ENCODE measurements at regions not wholly inside any gene's neighbourhood (a gene's known extent, or its start where the extent isn't known, plus 50 kb on each side); places are given as distances from the start of the nearest gene placed in this dataset.

DNA sequence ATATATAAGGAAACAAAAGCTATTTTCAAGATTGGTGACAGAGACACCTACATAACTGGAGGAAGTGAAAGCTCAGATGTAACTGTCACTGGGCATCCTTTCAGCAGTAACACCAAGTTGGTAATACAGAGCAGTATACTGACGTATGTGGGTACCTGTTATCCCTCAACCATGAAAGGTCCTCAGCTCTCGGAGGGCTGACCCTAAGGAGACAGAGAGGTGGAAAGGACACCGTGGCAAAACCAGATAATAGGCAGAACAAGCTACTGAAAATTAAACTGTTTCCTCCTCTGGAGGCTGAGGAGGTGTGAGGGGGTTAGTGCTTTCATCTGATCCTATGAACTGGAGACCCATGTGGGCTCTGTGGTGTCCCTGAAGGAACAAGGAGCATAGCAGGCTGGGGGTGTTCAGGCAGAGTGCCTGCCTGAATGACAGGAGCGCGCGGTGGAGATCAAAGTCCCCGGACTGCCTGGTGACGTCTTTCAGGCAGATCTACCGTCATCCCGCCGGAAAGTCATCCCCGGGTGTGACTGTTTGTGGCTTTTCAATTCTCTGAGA lies 130.2 kb upstream of the FSTL4 start (continued):
- TF ChIP-seq PBX3 (IDR thresholded peaks at IDR 0.05; ENCODE audit: insufficient replicate concordance, low read depth, low read length), result peak; percentile 69
- no peak for TF ChIP-seq POLR2A (IDR thresholded peaks at IDR 0.05; ENCODE audit: low read depth, low read length)
- TF ChIP-seq DPF2 (IDR thresholded peaks at IDR 0.05), result peak; percentile 90
- TF ChIP-seq IKZF2 (IDR thresholded peaks at IDR 0.05), result peak; percentile 47 to 75; a peak in 2 of 4 replicates
- TF ChIP-seq EP300 (IDR thresholded peaks at IDR 0.05; ENCODE audit: borderline replicate concordance in 1 of 2, control insufficient read depth in 1 of 2, low read depth in 2 of 2, low read length in 2 of 2), result peak; percentile 68 to 69; a peak in 3 of 4 replicates
- peak; percentile 64 for TF ChIP-seq MEF2B (IDR thresholded peaks at IDR 0.05; ENCODE audit: partially characterized antibody, poor library complexity, severe bottlenecking)
- TF ChIP-seq, protein P1, sequence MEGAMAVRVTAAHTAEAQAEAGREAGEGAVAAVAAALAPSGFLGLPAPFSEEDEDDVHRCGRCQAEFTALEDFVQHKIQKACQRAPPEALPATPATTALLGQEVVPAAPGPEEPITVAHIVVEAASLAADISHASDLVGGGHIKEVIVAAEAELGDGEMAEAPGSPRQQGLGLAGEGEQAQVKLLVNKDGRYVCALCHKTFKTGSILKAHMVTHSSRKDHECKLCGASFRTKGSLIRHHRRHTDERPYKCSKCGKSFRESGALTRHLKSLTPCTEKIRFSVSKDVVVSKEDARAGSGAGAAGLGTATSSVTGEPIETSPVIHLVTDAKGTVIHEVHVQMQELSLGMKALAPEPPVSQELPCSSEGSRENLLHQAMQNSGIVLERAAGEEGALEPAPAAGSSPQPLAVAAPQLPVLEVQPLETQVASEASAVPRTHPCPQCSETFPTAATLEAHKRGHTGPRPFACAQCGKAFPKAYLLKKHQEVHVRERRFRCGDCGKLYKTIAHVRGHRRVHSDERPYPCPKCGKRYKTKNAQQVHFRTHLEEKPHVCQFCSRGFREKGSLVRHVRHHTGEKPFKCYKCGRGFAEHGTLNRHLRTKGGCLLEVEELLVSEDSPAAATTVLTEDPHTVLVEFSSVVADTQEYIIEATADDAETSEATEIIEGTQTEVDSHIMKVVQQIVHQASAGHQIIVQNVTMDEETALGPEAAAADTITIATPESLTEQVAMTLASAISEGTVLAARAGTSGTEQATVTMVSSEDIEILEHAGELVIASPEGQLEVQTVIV (IDR thresholded peaks at IDR 0.05; ENCODE audit: borderline replicate concordance, partially characterized antibody), result no peak
- TF ChIP-seq TAF1 (IDR thresholded peaks at IDR 0.05; ENCODE audit: borderline replicate concordance, low read depth, low read length), result no peak
- TF ChIP-seq PAX5 (IDR thresholded peaks at IDR 0.05; ENCODE audit: borderline replicate concordance, low read depth, low read length), result 0 out of 2 replicates have a peak, but pooled peaks have one; percentile 19
- no peak for TF ChIP-seq MLLT1 (IDR thresholded peaks at IDR 0.05)
- peak; percentile 52; the same call in 1 of the 2 replicates for TF ChIP-seq SMARCA5 (IDR thresholded peaks at IDR 0.05)
- TF ChIP-seq BMI1 (IDR thresholded peaks at IDR 0.05; ENCODE audit: borderline replicate concordance), result peak; percentile 17; the same call in 1 of the 2 replicates
- no peak for TF ChIP-seq YY1 (IDR thresholded peaks at IDR 0.05; ENCODE audit: low read depth, low read length)
- TF ChIP-seq MTA2 (IDR thresholded peaks at IDR 0.05; ENCODE audit: low read depth), result peak; percentile 73
- no peak for TF ChIP-seq FOS (IDR thresholded peaks at IDR 0.05; ENCODE audit: borderline replicate concordance, extremely low read depth, insufficient read length)
